HG02981 (cell line): ENCODE measurements at regions not wholly inside any gene's neighbourhood (a gene's known extent, or its start where the extent isn't known, plus 50 kb on each side); places are given as distances from the start of the nearest gene placed in this dataset.
"Not testable (repeated sequence)": the region's sequence is repeated elsewhere in the genome, so short reads cannot be mapped to it uniquely, and the experiment has no call there.

Source experiments
- ATAC-seq: cut with Tn5 transposase; IDR thresholded peaks from one replicate; pipeline ENCODE4 v1.9.1; 2021; ENCODE audit warnings: mild to moderate bottlenecking, moderate library complexity; ENCODE audit not compliant: unreplicated experiment

DNA sequence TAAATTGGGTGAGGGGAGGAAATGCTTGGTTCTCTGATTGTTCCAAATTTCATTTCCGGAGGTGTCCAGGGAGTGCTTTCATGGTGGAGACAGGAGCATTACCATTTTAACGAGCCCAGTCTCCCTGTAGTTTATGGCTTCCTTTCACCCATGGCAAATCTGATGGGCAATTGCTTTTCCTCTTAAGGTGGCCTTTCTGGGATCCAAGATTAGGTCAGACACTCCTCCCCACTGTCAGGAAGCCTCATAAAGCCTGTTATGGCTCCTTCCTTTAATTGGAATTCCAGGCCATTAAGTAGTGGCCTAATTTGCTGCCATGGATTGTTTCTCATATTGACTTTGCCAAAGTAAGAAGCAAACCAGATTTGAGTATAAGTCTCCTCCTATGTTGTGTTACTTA lies 157.8 kb downstream of the PDCD6IP start:
- ATAC-seq = no peak

DNA sequence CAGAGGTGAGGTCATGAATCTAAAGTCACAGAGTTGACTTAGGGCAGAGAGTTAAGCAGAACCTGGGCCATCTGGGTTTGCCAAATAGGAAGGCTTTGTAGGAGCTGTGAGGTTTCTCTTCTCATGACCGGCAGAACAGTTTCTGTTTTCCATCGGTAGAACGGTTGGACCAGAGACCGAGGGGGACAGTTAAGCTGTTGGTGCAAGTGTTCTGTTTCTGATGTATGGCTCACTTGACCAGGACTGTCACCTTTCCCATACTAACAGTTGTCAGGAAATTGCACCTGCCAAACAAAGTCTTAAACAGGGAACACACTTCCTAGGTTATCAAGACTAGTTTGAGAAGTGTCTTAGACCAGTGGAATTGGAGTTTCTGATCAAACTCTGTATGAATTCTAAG lies 158.3 kb downstream of the PDCD6IP start:
- no peak for ATAC-seq

DNA sequence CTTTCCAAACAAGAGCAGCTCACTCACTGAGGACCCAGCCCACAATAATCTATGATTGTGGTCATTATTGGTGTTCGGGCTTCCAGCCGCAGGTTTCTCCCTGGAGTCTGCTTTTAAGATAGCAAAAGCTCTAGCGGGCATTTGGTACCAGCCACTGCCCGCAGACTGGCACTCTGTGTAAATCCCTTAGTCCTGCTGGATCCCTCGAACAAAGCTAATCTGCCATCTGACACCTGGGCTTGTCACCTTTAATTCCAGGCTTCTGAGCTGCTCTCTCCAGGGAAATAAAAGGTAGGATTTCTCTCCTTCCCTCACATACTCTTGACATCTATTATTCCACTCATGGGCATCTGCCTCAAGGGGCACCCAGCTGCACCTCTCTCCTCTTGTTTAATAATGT lies 158.7 kb downstream of the PDCD6IP start:
- no peak for ATAC-seq

DNA sequence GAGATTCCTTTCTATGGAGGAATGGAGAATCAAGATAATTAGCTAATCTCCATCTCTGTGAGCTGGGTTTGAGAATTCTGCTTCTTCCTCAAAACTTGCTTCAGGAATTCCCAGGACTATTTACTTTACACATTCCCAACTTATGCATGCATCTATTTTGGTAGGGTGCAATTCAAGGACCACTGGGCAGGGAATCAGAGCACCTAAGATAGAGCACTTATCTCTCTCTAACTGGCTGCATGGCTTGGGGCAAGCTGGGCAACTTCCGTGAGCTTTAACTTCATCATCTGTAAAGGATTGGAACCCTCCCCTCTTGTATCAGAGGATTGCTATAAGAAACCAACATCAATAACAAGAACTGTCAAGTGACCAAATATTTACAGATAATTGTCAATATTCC lies 160.2 kb downstream of the PDCD6IP start:
- no peak for ATAC-seq

DNA sequence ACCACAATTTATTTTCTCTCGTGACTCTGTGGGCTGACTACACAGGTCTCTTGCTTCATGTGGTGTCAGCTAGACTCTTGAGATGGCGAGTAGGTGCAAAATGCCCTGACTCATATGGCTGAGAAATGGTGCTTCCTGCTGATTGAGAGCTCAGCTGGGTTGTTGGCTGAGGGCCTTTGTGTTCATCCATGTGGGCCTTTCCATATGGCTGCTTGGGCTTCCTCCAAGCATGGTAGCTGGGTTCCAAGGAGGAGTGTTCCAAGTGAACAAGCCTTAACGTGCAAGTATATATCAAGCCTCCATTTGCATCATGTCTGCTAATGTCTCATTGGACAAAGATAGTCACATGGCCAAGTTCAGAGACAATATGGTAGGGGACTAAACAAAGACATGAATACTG lies 164.0 kb downstream of the PDCD6IP start:
- ATAC-seq = no peak

DNA sequence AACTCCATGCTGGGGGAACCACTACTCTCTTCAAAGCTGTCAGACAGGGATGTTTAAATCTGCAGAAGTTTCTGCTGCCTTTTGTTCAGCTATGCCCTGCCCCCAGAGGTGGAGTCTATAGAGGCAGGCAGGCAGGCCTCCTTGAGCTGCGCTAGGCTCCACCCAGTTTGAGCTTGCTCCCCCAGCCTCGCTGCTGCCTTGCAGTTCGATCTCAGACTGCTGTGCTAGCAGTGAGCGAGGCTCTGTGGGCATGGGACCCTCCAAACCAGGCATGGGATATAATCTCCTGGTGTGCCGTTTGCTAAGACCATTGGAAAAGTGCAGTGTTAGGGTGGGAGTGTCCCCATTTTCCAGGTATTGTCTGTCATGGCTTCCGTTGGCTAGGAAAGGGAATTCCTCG lies 171.8 kb downstream of the PDCD6IP start:
- not testable (repeated sequence) for ATAC-seq

DNA sequence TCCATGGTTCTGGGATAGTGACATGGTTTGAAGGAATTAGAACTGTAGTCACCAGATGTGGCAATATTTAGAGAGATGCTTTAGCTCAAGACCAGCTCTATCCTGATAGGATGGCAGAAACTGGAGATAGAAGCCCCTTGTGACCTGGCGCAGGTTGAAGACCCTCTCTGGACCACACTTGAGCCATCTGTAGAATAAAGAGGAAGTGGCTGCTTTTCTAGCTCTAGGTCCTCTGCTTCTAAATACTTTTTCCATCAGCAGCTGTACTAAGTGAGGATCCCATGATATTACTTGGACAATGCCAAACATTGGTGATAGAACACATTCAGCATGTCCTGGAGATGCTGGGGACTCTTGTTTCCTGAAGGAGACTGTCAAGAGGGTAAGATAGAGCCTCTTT lies 172.6 kb downstream of the PDCD6IP start:
- ATAC-seq = no peak

DNA sequence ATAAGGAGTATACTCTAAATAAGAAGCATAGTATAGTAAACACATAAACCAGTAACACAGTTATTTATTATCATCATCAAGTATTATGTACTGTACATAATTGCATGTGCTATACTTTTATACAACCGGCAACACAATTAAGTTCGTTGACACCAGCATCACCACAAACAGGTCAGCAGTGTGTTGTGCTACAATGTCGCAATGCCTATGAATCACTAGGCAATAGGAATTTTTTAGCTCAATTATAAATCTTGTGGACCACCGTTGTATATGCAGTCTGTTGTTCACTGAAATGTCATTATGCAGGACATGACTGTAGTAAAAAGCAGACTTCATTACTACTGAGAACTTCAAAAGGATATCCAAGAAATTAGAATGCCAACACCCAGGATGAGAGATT lies 177.0 kb downstream of the PDCD6IP start:
- ATAC-seq = no peak

DNA sequence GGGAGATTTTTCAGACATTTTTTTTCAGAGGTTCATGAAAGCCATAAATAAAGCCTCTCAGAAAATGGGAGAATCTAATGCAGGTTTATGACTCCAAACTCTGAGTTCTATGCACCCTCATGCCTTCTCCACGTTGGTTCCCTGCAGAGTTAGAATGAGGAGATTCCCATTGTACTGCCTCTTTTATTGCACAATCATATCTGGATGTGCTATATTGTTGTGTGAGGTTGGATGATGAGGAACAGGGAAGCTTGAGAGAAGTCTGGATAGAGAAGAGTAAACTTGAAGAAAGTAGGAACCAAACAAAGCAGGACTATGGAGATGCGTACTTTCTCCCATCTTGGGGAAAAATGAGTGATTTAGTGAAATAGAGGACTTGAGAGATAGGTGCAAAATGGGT lies 178.8 kb downstream of the PDCD6IP start:
- no peak for ATAC-seq

DNA sequence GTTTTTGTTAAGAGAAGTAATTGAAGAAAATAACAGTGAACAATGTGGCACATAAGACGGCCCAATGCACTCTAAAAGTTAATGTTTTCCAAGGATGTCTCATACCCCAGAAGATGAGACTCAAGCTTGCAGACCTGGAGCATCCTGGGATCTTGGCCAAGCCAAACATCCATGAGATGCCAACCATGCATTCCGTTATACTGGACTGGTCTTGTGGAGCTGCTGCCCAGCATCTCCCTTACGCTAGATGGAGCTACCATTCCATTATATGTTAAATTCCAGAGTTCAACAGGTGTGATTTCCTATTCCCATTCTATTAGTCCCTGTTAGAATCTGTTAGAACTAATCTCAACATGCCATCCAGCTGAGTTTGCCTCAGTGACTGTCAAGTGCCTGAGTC lies 181.8 kb downstream of the PDCD6IP start:
- no peak for ATAC-seq

DNA sequence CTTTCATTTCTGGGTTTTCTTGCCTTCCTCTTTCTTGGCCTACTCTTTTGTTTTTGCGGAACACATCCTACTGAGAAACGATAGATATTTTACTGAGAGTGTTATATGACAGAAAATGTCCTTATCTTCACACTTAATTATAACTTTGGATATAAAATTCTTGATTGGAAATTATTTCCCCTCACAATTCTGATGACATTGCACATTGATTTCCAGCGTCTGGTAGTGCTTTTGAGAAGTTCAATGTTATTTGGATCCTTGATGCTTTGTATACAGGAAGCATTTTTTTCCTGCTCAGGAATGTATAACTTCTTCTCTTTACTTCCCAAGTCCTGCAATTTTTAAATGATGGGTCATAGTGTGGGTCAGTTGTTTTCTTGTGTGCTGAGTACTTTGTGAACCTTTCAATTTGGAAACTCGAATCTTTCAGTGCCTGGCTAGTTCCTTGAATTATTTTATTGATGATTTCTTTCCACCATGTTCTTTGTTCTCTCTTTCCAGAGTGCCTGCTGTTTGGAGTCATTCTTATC lies 183.9 kb downstream of the PDCD6IP start:
- ATAC-seq = no peak

DNA sequence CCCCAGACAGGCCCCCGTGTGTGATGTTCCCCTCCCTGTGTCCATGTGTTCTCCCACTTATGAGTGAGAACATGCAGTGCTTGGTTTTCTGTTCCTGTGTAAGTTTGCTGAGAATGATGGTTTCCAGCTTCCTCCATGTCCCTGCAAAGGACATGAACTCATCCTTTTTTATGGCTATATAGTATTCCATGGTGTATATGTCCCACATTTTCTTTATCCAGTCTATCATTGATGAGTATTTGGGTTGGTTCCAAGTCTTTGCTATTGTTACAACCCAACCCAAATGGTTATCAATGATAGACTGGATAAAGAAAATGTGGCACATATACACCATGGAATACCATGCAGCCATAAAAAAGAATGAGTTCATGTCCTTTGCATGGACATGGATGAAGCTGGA lies 184.5 kb downstream of the PDCD6IP start:
- ATAC-seq = not testable (repeated sequence)

DNA sequence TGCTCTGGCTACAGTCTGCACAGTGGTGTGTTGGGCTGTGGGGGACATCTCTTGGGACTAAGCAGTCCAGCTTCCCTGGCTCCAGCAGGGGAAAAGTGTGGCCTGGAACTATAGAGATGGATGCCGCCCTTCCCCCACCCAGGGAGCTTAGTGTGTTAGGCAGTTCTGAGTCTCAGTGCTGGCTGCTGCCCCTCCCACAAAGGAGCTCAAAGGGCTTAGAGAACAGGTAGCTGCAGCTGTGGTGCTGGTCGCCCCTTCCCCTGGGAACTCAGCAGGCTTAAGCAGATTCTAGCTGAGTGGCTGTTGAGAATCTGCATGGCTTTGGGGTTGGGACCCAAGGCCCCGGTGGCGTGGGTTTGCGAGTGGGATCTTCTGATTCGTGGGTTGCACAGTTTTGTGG lies 190.8 kb downstream of the PDCD6IP start:
- ATAC-seq = no peak

DNA sequence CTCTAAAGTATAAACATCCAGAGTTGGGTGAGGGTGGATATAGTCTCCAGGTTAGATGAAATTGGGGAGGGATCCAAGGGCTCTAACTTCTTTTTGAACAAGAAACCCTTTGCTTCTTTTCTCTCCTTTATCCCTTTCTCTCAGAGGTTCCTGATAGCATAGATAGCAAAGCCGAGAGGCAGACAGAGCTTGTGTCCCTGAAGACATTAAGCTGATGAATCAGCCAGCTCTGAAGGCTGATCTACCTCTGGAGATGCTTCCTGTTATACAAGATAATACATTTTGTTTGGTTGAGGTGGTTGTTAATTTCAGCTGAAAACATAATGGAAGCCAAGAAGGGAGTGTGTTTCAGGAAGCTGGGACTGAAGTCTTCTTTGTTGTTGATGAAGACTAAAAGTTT lies 193.2 kb downstream of the PDCD6IP start:
- no peak for ATAC-seq

DNA sequence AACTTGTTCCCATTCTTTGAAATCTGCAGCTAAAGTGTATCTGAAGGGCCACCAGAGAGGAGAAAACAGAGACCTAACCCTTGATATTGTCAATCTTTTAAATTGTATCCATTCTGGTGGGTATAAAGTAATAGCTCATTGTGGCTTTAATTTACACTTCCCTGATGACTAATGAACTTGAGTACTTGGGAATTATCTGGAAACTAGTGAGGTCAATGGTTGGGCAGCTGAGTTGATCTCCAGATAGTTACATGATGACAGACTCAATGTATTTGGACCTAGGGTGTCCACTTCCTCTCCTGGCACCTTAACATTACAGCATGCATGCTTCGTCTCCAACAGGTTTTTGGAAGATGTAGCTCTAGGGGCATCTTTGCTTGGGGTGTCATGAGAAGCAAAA lies 195.2 kb downstream of the PDCD6IP start:
- ATAC-seq = no peak

DNA sequence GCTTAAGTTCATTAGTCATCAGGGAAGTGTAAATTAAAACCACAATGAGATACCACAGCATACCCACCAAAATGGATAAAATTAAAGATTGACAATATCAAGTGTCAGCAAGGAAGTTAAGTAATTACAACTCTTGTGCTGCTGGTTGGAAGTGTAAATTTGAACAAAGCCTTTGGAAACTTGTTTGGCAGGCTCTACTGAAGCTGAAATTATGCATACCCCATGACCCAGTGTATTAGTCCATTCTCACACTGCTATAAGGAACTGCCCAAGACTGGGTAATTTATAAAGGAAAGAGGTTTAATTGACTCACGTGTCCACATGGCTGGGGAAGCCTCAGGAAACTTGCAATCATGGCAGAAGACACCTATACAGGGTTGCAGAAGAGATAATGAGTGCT lies 196.1 kb downstream of the PDCD6IP start:
- no peak for ATAC-seq

DNA sequence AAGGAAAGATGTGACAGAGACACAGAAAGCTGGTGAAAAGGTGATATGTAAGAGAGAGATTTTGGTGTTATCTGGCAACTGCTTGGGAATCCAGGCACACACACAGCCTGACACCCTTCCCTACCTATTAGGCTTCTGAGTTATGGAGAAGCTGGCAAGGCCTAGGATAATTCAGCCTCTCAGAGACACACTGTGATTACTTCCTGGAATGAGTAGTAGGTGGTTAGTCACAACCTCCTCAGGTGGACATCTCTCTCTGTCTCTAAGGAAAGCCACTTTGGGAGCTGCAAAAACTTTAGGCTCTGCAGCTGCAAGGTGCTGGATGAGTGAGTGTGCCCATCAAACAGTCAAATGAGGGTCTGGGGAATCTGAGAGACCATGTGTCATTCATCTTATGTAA lies 201.9 kb downstream of the PDCD6IP start:
- no peak for ATAC-seq

DNA sequence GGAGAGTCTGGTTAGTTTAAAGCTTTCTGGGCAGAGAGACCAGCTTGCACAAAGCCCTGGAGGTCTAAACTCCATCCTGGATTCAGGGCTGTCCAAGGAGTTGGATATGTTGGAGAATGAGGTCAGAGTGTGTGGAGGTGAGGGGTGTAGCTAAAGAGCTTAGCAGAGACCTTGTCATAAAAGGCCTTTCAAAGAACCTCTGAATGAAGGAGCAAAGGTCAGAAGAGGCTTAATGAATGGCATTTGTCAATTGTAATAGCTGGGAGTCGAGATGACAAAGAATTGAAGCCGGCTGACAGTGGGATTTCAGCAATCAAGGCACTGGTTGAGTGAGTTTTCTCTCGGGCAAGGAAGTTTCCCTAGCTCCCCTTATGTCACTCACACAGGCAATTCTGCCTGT lies 202.6 kb downstream of the PDCD6IP start:
- ATAC-seq = no peak

DNA sequence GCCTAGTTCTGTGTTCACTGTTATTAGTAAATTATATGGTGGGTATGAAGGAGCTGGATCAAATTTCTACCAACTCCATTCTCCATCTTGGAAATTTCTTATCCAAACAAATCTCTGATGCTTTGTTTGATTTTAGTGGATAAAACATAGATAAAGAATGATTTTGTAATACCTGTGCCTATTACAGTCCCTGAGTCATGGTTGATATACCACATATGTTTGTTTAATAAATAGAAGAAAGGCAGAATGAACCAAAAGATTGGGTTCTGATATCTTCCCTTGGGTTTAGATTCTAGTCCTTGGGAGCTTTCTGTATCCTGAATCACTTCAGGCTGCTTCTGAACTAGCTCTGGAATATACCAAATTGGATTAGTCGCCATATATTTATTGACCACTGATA lies 203.6 kb downstream of the PDCD6IP start:
- no peak for ATAC-seq

DNA sequence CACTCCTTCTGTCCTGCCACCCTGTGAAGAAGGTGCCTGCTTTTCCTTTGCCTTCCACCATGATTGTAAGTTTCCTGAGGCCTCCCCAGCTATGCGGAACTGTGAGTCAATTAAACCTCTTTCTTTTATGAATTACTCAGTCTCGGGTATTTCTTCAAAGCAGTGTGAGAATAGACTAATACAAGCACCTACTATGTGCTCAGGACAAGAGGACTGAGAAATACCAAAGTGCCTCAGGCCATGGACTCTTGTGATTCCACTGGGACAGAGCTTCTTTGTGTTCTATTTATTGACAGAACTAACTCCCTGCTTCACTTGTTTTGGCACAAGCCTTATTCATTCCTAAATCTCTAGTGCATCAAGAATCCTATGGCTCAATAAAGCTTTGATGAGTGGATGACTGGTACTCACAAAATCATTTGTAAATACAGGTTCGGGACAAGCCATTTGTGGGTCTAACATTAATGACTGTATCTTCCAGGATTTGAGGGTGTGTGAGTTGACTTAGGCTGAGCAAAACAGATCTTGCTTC lies 204.2 kb downstream of the PDCD6IP start:
- no peak for ATAC-seq

DNA sequence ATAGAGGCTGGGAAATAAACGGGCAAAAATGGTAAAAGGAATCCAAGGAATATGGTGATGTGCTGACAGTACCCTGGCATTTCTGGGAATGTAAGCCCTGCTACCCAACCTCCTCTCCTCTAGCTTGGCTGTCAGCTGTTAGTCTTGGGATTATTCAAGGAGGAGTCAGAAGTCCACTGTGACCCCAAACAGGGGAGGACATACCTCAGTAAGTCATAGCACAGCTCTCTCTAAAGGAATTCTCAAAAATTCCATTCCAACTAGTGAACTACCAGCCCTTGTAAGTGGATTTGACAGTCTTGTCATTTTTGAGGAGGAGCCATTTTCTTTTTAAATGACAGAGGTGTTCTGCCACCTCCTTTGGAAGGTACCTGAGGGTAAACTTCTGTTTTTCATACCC lies 207.5 kb downstream of the PDCD6IP start:
- no peak for ATAC-seq

DNA sequence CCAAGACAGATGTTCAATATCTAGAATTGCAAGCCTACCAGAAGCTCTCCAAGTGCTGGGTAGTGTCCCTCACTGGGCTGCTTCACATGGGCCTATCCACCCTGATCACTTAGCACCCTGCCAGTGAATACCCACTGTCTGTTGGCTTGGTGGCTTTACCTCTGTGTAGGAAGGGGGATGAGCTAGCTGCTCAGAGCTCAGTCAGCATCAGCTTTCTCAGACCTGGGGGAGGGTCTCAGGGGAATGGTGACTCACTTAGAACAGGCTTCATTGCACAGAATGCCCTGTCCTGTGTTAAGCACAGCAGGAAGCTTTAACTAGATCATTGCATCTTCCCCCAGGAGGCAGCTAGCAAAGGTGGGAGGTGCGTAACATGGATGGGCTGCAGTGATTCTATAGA lies 209.8 kb downstream of the PDCD6IP start:
- ATAC-seq = peak; percentile 44
